GM21447 (cell line): ENCODE measurements at regions not wholly inside any gene's neighbourhood (a gene's known extent, or its start where the extent isn't known, plus 50 kb on each side); places are given as distances from the start of the nearest gene placed in this dataset.
A peak's percentile ranks its signal among the peaks of the same experiment; 100 is the strongest.

Source experiments
- ATAC-seq: cut with Tn5 transposase; IDR thresholded peaks from one replicate; pipeline ENCODE4 v1.9.1; 2021; ENCODE audit not compliant: unreplicated experiment

GRCh38 chr1:47696737-47697441 lies 259.0 kb downstream of the FOXD2 start:
- ATAC-seq = no peak

- no peak for ATAC-seq
These were observed 259.9 kb downstream of the FOXD2 start for GRCh38 chr1:47697616-47698335.

- no peak for ATAC-seq
These were observed 261.8 kb downstream of the FOXD2 start for GRCh38 chr1:47699492-47700235.

- ATAC-seq = no peak
These were observed 263.4 kb downstream of the FOXD2 start for GRCh38 chr1:47701283-47701682.

GRCh38 chr1:47701741-47702515 lies 264.1 kb downstream of the FOXD2 start:
- no peak for ATAC-seq

- no peak for ATAC-seq
These were observed 265.4 kb downstream of the FOXD2 start for GRCh38 chr1:47703156-47703825.

GRCh38 chr1:47703981-47704596 lies 266.2 kb downstream of the FOXD2 start:
- no peak for ATAC-seq

- ATAC-seq = no peak
These were observed 267.8 kb downstream of the FOXD2 start for GRCh38 chr1:47705517-47706130.

GRCh38 chr1:47707503-47707902 lies 269.7 kb downstream of the FOXD2 start:
- ATAC-seq = no peak

GRCh38 chr1:47708019-47708535 lies 270.2 kb downstream of the FOXD2 start:
- ATAC-seq = no peak

GRCh38 chr1:47708658-47709018 lies 270.8 kb downstream of the FOXD2 start:
- no peak for ATAC-seq

GRCh38 chr1:47709019-47709871 lies 271.4 kb downstream of the FOXD2 start:
- no peak for ATAC-seq

GRCh38 chr1:47709872-47710231 lies 272.0 kb downstream of the FOXD2 start:
- no peak for ATAC-seq

GRCh38 chr1:47710329-47711071 lies 272.7 kb downstream of the FOXD2 start:
- peak; percentile 63 for ATAC-seq
